ENCODE measurements at regions not wholly inside any gene's neighbourhood (a gene's known extent, or its start where the extent isn't known, plus 50 kb on each side); places are given as distances from the start of the nearest gene placed in this dataset.

- Histone ChIP-seq H3K9me3 (no peaks in the 10 kb centered on the region), H3K4me1 (no peaks in the 10 kb centered on the region), H3K4me2 (no peak overlapping the region), H3K27ac (no peak overlapping the region), H3K4me3 (no peak overlapping the region)
- no peak for FAIRE-seq
- CTCF ChIA-PET: no interaction called here
- WGBS (ENCODE audit: missing lambda C conversion rate): 11% methylated on average over 3 of the region's 3 CpGs
- TF ChIP-seq MAZ (IDR thresholded peaks at IDR 0.05; ENCODE audit: borderline replicate concordance, low read depth, low read length) (no peak), EHF (CRISPR knock-in tag; IDR thresholded peaks at IDR 0.05) (no peak), FOSB (CRISPR knock-in tag; IDR thresholded peaks at IDR 0.05) (no peak), E2F6 (IDR thresholded peaks at IDR 0.05; ENCODE audit: borderline replicate concordance, low read depth) (no peak), HES2 (IDR thresholded peaks at IDR 0.05) (no peak), PBX3 (IDR thresholded peaks at IDR 0.05) (no peak), POLR2AphosphoS2 (conservative IDR thresholded peaks at IDR 0.05; ENCODE audit: low read length) (no peak), ESRRA (IDR thresholded peaks at IDR 0.05; ENCODE audit: borderline replicate concordance, low read length) (no peak), HOXB13 (CRISPR knock-in tag; IDR thresholded peaks at IDR 0.05; ENCODE audit: low read depth) (no peak), USF2 (IDR thresholded peaks at IDR 0.05) (no peak), HMGXB4 (CRISPR knock-in tag; IDR thresholded peaks at IDR 0.05; ENCODE audit: borderline replicate concordance) (no peak), FOSL2 (IDR thresholded peaks at IDR 0.05) (no peak), FOSL2 (CRISPR knock-in tag; IDR thresholded peaks at IDR 0.05) (no peak), ZC3H11A (IDR thresholded peaks at IDR 0.05) (no peak), ZNF302 (CRISPR knock-in tag; IDR thresholded peaks at IDR 0.05) (no peak), CBX2 (IDR thresholded peaks at IDR 0.05; ENCODE audit: borderline replicate concordance, low read depth) (no peak), TFCP2L1 (CRISPR knock-in tag; IDR thresholded peaks at IDR 0.05) (no peak), RFX5 (IDR thresholded peaks at IDR 0.05) (no peak), POLR2A (IDR thresholded peaks at IDR 0.05; ENCODE audit: low read length) (no peak), PHF8 (IDR thresholded peaks at IDR 0.05; ENCODE audit: borderline replicate concordance, low read depth) (no peak)
- POLR2A ChIA-PET: no interaction called here
- DNase-seq (ENCODE audit: low read depth in 1 of 2, low spot score in 1 of 2): no peak
- ATAC-seq: no peak
Observed at GRCh38 chr11:115981814-115982471, 477.7 kb upstream of the CADM1 start.

- ATAC-seq (no peak), FAIRE-seq (no peak)
- no peak overlapping the region for H3K4me2 ChIP-seq
Observed at GRCh38 chr11:115981104-115981481, 476.9 kb upstream of the CADM1 start.

More at GRCh38 chr11:115981104-115981481, 476.9 kb upstream of the CADM1 start:
- TF ChIP-seq SREBF2 (IDR thresholded peaks at IDR 0.05): no peak
- TF ChIP-seq POLR2AphosphoS2 (conservative IDR thresholded peaks at IDR 0.05; ENCODE audit: low read length): no peak
- TF ChIP-seq RAD21 (conservative IDR thresholded peaks at IDR 0.05 in 1 of 2, IDR thresholded peaks at IDR 0.05 in 1 of 2): no peak
- CTCF ChIA-PET: no interaction called here
- Histone ChIP-seq H3K4me1 (no peaks in the 10 kb centered on the region), H3K4me3 (no peak overlapping the region), H3K27ac (no peak overlapping the region), H3K9me3 (no peaks in the 10 kb centered on the region)
- DNase-seq (ENCODE audit: low read depth in 1 of 2, low spot score in 1 of 2): no peak
- WGBS (ENCODE audit: missing lambda C conversion rate): 28% methylated on average over 3 of the region's 3 CpGs
- POLR2A ChIA-PET: no interaction called here
